Panc1 (cell line): ENCODE measurements at regions not wholly inside any gene's neighbourhood (a gene's known extent, or its start where the extent isn't known, plus 50 kb on each side); places are given as distances from the start of the nearest gene placed in this dataset.

Experiments
- ATAC-seq: fragments of 200-7000 bp; cut with Tn5 transposase; 2 replicates; pipeline ENCODE4 v1.9.1; 2020; ENCODE audit warnings: mild to moderate bottlenecking, moderate library complexity
- BruUV-seq: library from RNA; stranded (reverse); fragments of 400-500 nt; replicated peaks from 2 replicates; lab custom pipeline; 2021; lab: Mats Ljungman, UMichigan
- CTCF ChIA-PET: fragments of 300-600 bp; sonication (Branson Sonifier 250); formaldehyde crosslinking; loops from one replicate; lab custom pipeline; 2022; ENCODE audit warnings: antibody characterized with exemption; lab: Charles Lee
- POLR2A ChIA-PET: fragments of 300-600 bp; sonication (Branson Sonifier 250); formaldehyde crosslinking; loops from one replicate; lab custom pipeline; 2022; ENCODE audit warnings: antibody characterized with exemption; lab: Charles Lee
- DNase-seq: peaks from one replicate; pipeline ENCODE4 v3.0.0-alpha.2; 2010; ENCODE audit warnings: low read depth, low spot score
- H3K27ac ChIP-seq: 2 replicates; pipeline ENCODE4 v1.5.1; 2011; ENCODE audit warnings: mild to moderate bottlenecking, low read length, inconsistent platforms
- H3K27me3 ChIP-seq: fragments of 200-500 bp; sonication (Bioruptor generic); 2 replicates; pipeline ENCODE4 v1.6.0; 2014; ENCODE audit warnings: low read length, inconsistent platforms; ENCODE audit not compliant: control insufficient read depth, insufficient read depth
- H3K36me3 ChIP-seq: fragments of 200-500 bp; sonication (Bioruptor generic); 2 replicates; pipeline ENCODE4 v1.5.1; 2014; ENCODE audit warnings: inconsistent platforms, mild to moderate bottlenecking, low read length, moderate library complexity; ENCODE audit not compliant: control insufficient read depth, insufficient read depth
- H3K4me1 ChIP-seq: 2 replicates; pipeline ENCODE4 v1.5.1; 2011; ENCODE audit warnings: inconsistent platforms, mild to moderate bottlenecking, low read length, moderate library complexity; ENCODE audit not compliant: control insufficient read depth, insufficient read depth
- H3K4me3 ChIP-seq, 2 experiments: 2 replicates each; pipeline ENCODE4 v1.5.1; 2011 to 2012; ENCODE audit warnings: low read depth in 2 of 2, low read length in 2 of 2, mild to moderate bottlenecking in 2 of 2, inconsistent platforms in 1 of 2, moderate library complexity in 1 of 2
- H3K9me3 ChIP-seq: fragments of 200-500 bp; sonication (Bioruptor generic); 2 replicates; pipeline ENCODE4 v1.5.1; 2014; ENCODE audit warnings: low read depth, mild to moderate bottlenecking, inconsistent platforms, low read length, moderate library complexity; ENCODE audit not compliant: control insufficient read depth, insufficient read depth
- CTCF ChIP-seq: fragments of 450-650 bp; IDR thresholded peaks from 2 replicates; pipeline ENCODE4 v1.5.1; 2017; ENCODE audit warnings: mild to moderate bottlenecking
- POLR2AphosphoS5 ChIP-seq: IDR thresholded peaks from 2 replicates; pipeline ENCODE4 v1.6.1; 2012; ENCODE audit warnings: mild to moderate bottlenecking, low read depth, low read length, moderate library complexity
- REST ChIP-seq, 2 experiments: IDR thresholded peaks; 2 replicates each; pipeline ENCODE4 v1.6.1; 2011 to 2012; ENCODE audit warnings: low read depth in 2 of 2, control low read depth in 1 of 2, low read length in 1 of 2, mild to moderate bottlenecking in 1 of 2, moderate library complexity in 1 of 2; ENCODE audit not compliant: insufficient read depth in 1 of 2
- SIN3A ChIP-seq: IDR thresholded peaks from 2 replicates; pipeline ENCODE4 v1.6.1; 2012; ENCODE audit warnings: low read depth, mild to moderate bottlenecking, low read length, moderate library complexity, borderline replicate concordance; ENCODE audit not compliant: insufficient read depth
- TCF7L2 ChIP-seq: IDR thresholded peaks from 2 replicates; pipeline ENCODE4 v1.6.1; 2011; ENCODE audit warnings: mild to moderate bottlenecking, low read depth, low read length, inconsistent platforms
- in situ Hi-C: cut with HindIII; loops from 2 replicates; pipeline ENCODE4 v1.10.0; 2016; ENCODE audit warnings: low sequenced_read_pairs, low pct_unique_long_range_greater_than_20kb
- intact Hi-C: fragments of 100-400 bp; cut with micrococcal nuclease; formaldehyde crosslinking; loops from one replicate; pipeline ENCODE4 v1.10.0; 2022; ENCODE audit not compliant: unreplicated experiment

- Histone ChIP-seq H3K36me3 (no peaks in the 10 kb centered on the region), H3K27ac (no peak overlapping the region), H3K4me3 (no peak overlapping the region), H3K9me3 (no peaks in the 10 kb centered on the region), H3K4me1 (no peaks in the 10 kb centered on the region), H3K27me3 (no peaks in the 10 kb centered on the region; the same call in 1 of the 2 replicates)
- ATAC-seq = no peak
- ChIA-PET POLR2A (no interaction called here), CTCF (interaction anchor here (0.6 kb wide), 1 partner anchor 57 kb away, joined by 5 read pairs; no protein-coding TSS in a partner anchor)
- TF ChIP-seq POLR2AphosphoS5 (no peak), TCF7L2 (no peak), SIN3A (no peak)
- BruUV-seq = no TSS peak
- intact Hi-C loops (no loop called here), in situ Hi-C loops (no loop called here)
- DNase-seq = no peak
Measured at GRCh38 chr5:16384804-16385203, 80.8 kb downstream of the ZNF622 start.

- Histone ChIP-seq H3K4me1 (no peaks in the 10 kb centered on the region), H3K36me3 (no peaks in the 10 kb centered on the region), H3K4me3 (no peak overlapping the region), H3K9me3 (no peaks in the 10 kb centered on the region), H3K27ac (no peak overlapping the region), H3K27me3 (no peaks in the 10 kb centered on the region; the same call in 1 of the 2 replicates)
- intact Hi-C loops = no loop called here
- TF ChIP-seq REST (IDR thresholded peaks at IDR 0.05; ENCODE audit: insufficient read depth in 1 of 2, low read depth in 2 of 2, low read length in 1 of 2) (no peak), TCF7L2 (no peak)
- ATAC-seq (no peak), DNase-seq (no peak)
- no TSS peak for BruUV-seq
- CTCF ChIA-PET = no interaction called here
- in situ Hi-C loops = no loop called here
- POLR2A ChIA-PET = no interaction called here
Measured at GRCh38 chr5:16384222-16384621, 81.4 kb downstream of the ZNF622 start.

- Histone ChIP-seq H3K36me3 (no peaks in the 10 kb centered on the region), H3K27ac (no peak overlapping the region), H3K4me1 (no peaks in the 10 kb centered on the region), H3K9me3 (no peaks in the 10 kb centered on the region), H3K27me3 (no peaks in the 10 kb centered on the region; the same call in none of the 2 replicates), H3K4me3 (no peak overlapping the region)
- intact Hi-C loops (no loop called here), in situ Hi-C loops (no loop called here)
- no peak for TF ChIP-seq POLR2AphosphoS5
- no peak for TF ChIP-seq TCF7L2
- no peak for TF ChIP-seq REST (IDR thresholded peaks at IDR 0.05; ENCODE audit: insufficient read depth in 1 of 2, low read depth in 2 of 2, low read length in 1 of 2)
- no peak for TF ChIP-seq SIN3A
- TF ChIP-seq CTCF = no peak
- DNase-seq (no peak), ATAC-seq (no peak)
- POLR2A ChIA-PET = no interaction called here
- BruUV-seq = no TSS peak
- CTCF ChIA-PET = no interaction called here
Measured at GRCh38 chr5:16383544-16384052, 82.0 kb downstream of the ZNF622 start.
